Heart right ventricle (tissue), 16 donors: ENCODE measurements at regions not wholly inside any gene's neighbourhood (a gene's known extent, or its start where the extent isn't known, plus 50 kb on each side); places are given as distances from the start of the nearest gene placed in this dataset.

ENCODE experiments used
- ATAC-seq, 8 donors: fragments of 200-7000 bp; cut with Tn5 transposase; one replicate each; pipeline ENCODE4 v1.9.1; 2020; ENCODE audit warnings: mild to moderate bottlenecking in 8 of 8, moderate library complexity in 8 of 8, moderate number of reproducible peaks in 1 of 8
- DNase-seq, 2 donors: peaks; one replicate each; pipeline ENCODE4 v3.0.0-alpha.2; 2020
- H3K27ac ChIP-seq, 10 donors: fragments of 200-600 bp; sonication (generic) in 2 of 10; one replicate each; pipeline versions ENCODE4 v1.5.0 to v1.8.0; 2020 to 2022; ENCODE audit warnings: mild to moderate bottlenecking in 3 of 10
- H3K27me3 ChIP-seq, 7 donors: fragments of 200-600 bp; one replicate each; pipeline ENCODE4 v1.8.0; 2021 to 2022; ENCODE audit warnings: mild to moderate bottlenecking in 2 of 7
- H3K36me3 ChIP-seq, 9 donors: fragments of 200-600 bp; sonication (generic) in 1 of 9; one replicate each; pipeline versions ENCODE4 v1.5.0 to v1.8.0; 2020 to 2022; ENCODE audit warnings: mild to moderate bottlenecking in 2 of 9
- H3K4me1 ChIP-seq, 9 donors: fragments of 200-600 bp; sonication (generic) in 1 of 9; one replicate each; pipeline versions ENCODE4 v1.5.0 to v1.8.0; 2020 to 2022; ENCODE audit warnings: mild to moderate bottlenecking in 4 of 9
- H3K4me3 ChIP-seq, 10 donors: fragments of 200-600 bp; sonication (generic) in 2 of 10; one replicate each; pipeline versions ENCODE4 v1.5.0 to v1.8.0; 2020 to 2022; ENCODE audit warnings: mild to moderate bottlenecking in 7 of 10, moderate library complexity in 2 of 10
- H3K9me3 ChIP-seq, 11 donors: fragments of 200-600 bp in 10 of 11; sonication (generic) in 2 of 11; one replicate each; pipeline versions ENCODE4 v1.5.0 to v1.8.0; 2013 to 2022; ENCODE audit warnings: mild to moderate bottlenecking in 2 of 11, control low read depth in 1 of 11, moderate library complexity in 1 of 11
- CTCF ChIP-seq, 9 donors: fragments of 200-600 bp; sonication (generic) in 2 of 9; IDR thresholded peaks; one replicate each; pipeline versions ENCODE4 v1.5.0 to v1.8.0; 2021 to 2022; ENCODE audit warnings: antibody characterized with exemption in 9 of 9, mild to moderate bottlenecking in 5 of 9, moderate library complexity in 1 of 9
- WGBS, 2 donors: extraction: QIAGEN DNeasy Blood & Tissue Kit; methylation state at CpG; one replicate each; pipeline ENCODE4 v1.1.7; 2013; ENCODE audit warnings: inconsistent platforms in 1 of 2; 5-methylcytosine and 5-hydroxymethylcytosine counted together
- intact Hi-C, 10 donors: fragments of 100-400 bp; cut with DNase I; formaldehyde crosslinking; loops; one replicate each; pipeline versions ENCODE4 v1.11.1 to v1.14.2; 2022
- donor health status: Arrhythmogenic right ventricular cardiomyopathy.
- donor health status: ischemic (EF 13 %, LVEDD 7.1; RV severe dilation, severe dysfunction).
- donor health status: healthy with polysubstance abuse.
- donor health status: DM: no; HTN: yes; CAD: no.
- donor health status: DM: no; HTN: no; CAD: no.
- donor health status: ischemic (EF 25% LVEDD 6.9; RV normal size, moderate dysfunction).
- donor health status: ischemic (EF 25% LVEDD 5.7; RV mildly dilated, moderate dysfunction).
- donor health status: healthy.
- donor health status: DM: yes; HTN: yes; CAD: no.
- donor health status: Ischemic cardiomyopathy.
- donor health status: ischemic (EF 35%, LVEDD 5.7; RV mildly dilated, moderate dysfunction).
- donor health status: nonischemic (EF 11% LVEDD 7.7; RV severe dilation, severe dysfunction).
- donor health status: DM: yes; HTN: yes; CAD: no.
- donor health status: PGD.
- donor health status: ischemic (EF 29% LVEDD 5.4; RV normal size, mild dysfunction).
- donor health status: nonischemic (EF 23%, LVEDD 6.1; RV moderate dilation, normal function).

GRCh38 chr1:87766737-87767136, 438.1 kb downstream of the LMO4 start:
- no peak for TF ChIP-seq CTCF (IDR thresholded peaks at IDR 0.05)
- WGBS, 2 donors, result 79 to 82% methylated on average over 1 of the region's 1 CpG
- intact Hi-C loops, result no loop called here

GRCh38 chr1:87778896-87779295, 450.2 kb downstream of the LMO4 start:
- no peak for ATAC-seq
- Histone ChIP-seq H3K36me3 (no peaks in the 10 kb centered on the region), H3K27me3 (no peaks in the 10 kb centered on the region), H3K4me1 (no peaks in the 10 kb centered on the region), H3K9me3 (no peaks in the 10 kb centered on the region), H3K27ac (no peak overlapping the region), H3K4me3 (no peak overlapping the region)
- TF ChIP-seq CTCF (IDR thresholded peaks at IDR 0.05), result no peak
- intact Hi-C loops, result no loop called here
- whole genome bisulfite sequencing, 2 donors, result 86 to 87% methylated on average over 3 of the region's 3 CpGs
- DNase-seq, result no peak

More at GRCh38 chr1:87766737-87767136, 438.1 kb downstream of the LMO4 start:
- H3K27me3 ChIP-seq, result no peaks in the 10 kb centered on the region
- no peaks in the 10 kb centered on the region for H3K4me1 ChIP-seq
- H3K9me3 ChIP-seq, result peaks cover 0 to 16% (median 0%) of the 10 kb centered on the region in 11 donors
- ATAC-seq (no peak), DNase-seq (no peak)
- H3K4me3 ChIP-seq, result no peak overlapping the region
- no peak overlapping the region for H3K27ac ChIP-seq
- H3K36me3 ChIP-seq, result no peaks in the 10 kb centered on the region

GRCh38 chr1:87781554-87781953, 452.9 kb downstream of the LMO4 start:
- no peaks in the 10 kb centered on the region for H3K36me3 ChIP-seq
- no peak for TF ChIP-seq CTCF (IDR thresholded peaks at IDR 0.05)
- H3K27ac ChIP-seq, result no peak overlapping the region
- H3K4me3 ChIP-seq, result no peak overlapping the region
- no peaks in the 10 kb centered on the region for H3K4me1 ChIP-seq
- no peak for ATAC-seq
- no peaks in the 10 kb centered on the region for H3K9me3 ChIP-seq
- WGBS, 2 donors, result 64 to 69% methylated on average over 1 of the region's 1 CpG
- H3K27me3 ChIP-seq, result no peaks in the 10 kb centered on the region
- intact Hi-C loops, result no loop called here
- no peak for DNase-seq

- Histone ChIP-seq H3K4me3 (no peak overlapping the region), H3K36me3 (no peaks in the 10 kb centered on the region), H3K9me3 (no peaks in the 10 kb centered on the region), H3K27me3 (peaks cover 0 to 4% (median 0%) of the 10 kb centered on the region in 7 donors), H3K27ac (no peak overlapping the region), H3K4me1 (no peaks in the 10 kb centered on the region)
- 49 to 56% methylated on average over 2 of the region's 2 CpGs for WGBS, 2 donors
- TF ChIP-seq CTCF (IDR thresholded peaks at IDR 0.05), result no peak
- ATAC-seq (no peak), DNase-seq (no peak)
- intact Hi-C loops, result no loop called here
These were observed 454.6 kb downstream of the LMO4 start for GRCh38 chr1:87783315-87783714.
